ENCODE measurements at regions not wholly inside any gene's neighbourhood (a gene's known extent, or its start where the extent isn't known, plus 50 kb on each side); places are given as distances from the start of the nearest gene placed in this dataset.

- intact Hi-C loops (cut with DNase I): no loop called here
- DNase-seq (ENCODE audit: low spot score): no peak
Observed at GRCh38 chr17:69810326-69810965, 264.6 kb upstream of the KCNJ16 start.

GRCh38 chr17:69812240-69812837, 262.7 kb upstream of the KCNJ16 start:
- intact Hi-C loops (cut with DNase I): no loop called here
- no peak for DNase-seq (ENCODE audit: low spot score)

GRCh38 chr17:69814031-69814430, 261.0 kb upstream of the KCNJ16 start:
- DNase-seq (ENCODE audit: low spot score): no peak
- intact Hi-C loops (cut with DNase I): no loop called here

GRCh38 chr17:69815406-69815805, 259.6 kb upstream of the KCNJ16 start:
- no peak for DNase-seq (ENCODE audit: low spot score)
- intact Hi-C loops (cut with DNase I): no loop called here

- intact Hi-C loops (cut with DNase I): no loop called here
- DNase-seq (ENCODE audit: low spot score): no peak
Observed at GRCh38 chr17:69818467-69818866, 256.6 kb upstream of the KCNJ16 start.

GRCh38 chr17:69819316-69820087, 255.5 kb upstream of the KCNJ16 start:
- DNase-seq (ENCODE audit: low spot score): no peak

GRCh38 chr17:69820876-69821473, 254.1 kb upstream of the KCNJ16 start:
- DNase-seq (ENCODE audit: low spot score): no peak
- intact Hi-C loops (cut with DNase I): no loop called here

More at GRCh38 chr17:69819316-69820087, 255.5 kb upstream of the KCNJ16 start:
- intact Hi-C loops (cut with DNase I): no loop called here

GRCh38 chr17:69822314-69822875, 252.6 kb upstream of the KCNJ16 start:
- intact Hi-C loops (cut with DNase I): no loop called here
- DNase-seq (ENCODE audit: low spot score): no peak

- intact Hi-C loops (cut with DNase I): no loop called here
- DNase-seq (ENCODE audit: low spot score): no peak
Observed at GRCh38 chr17:69828087-69828486, 246.9 kb upstream of the KCNJ16 start.

- no peak for DNase-seq (ENCODE audit: low spot score)
- intact Hi-C loops (cut with DNase I): no loop called here
Observed at GRCh38 chr17:69834494-69834893, 240.5 kb upstream of the KCNJ16 start.

- intact Hi-C loops (cut with DNase I): no loop called here
- DNase-seq (ENCODE audit: low spot score): no peak
Observed at GRCh38 chr17:69851736-69852135, 223.3 kb upstream of the KCNJ16 start.

- intact Hi-C loops (cut with DNase I): no loop called here
- no peak for DNase-seq (ENCODE audit: low spot score)
Observed at GRCh38 chr17:69853541-69854224, 221.3 kb upstream of the KCNJ16 start.

GRCh38 chr17:69854225-69854780, 220.7 kb upstream of the KCNJ16 start:
- no peak for DNase-seq (ENCODE audit: low spot score)
- intact Hi-C loops (cut with DNase I): no loop called here

- DNase-seq (ENCODE audit: low spot score): no peak
- intact Hi-C loops (cut with DNase I): no loop called here
Observed at GRCh38 chr17:69856946-69857345, 218.1 kb upstream of the KCNJ16 start.

GRCh38 chr17:69857412-69857835, 217.6 kb upstream of the KCNJ16 start:
- no peak for DNase-seq (ENCODE audit: low spot score)
- intact Hi-C loops (cut with DNase I): no loop called here

GRCh38 chr17:69858460-69858859, 216.6 kb upstream of the KCNJ16 start:
- DNase-seq (ENCODE audit: low spot score): no peak
- intact Hi-C loops (cut with DNase I): no loop called here

GRCh38 chr17:69860142-69860680, 214.8 kb upstream of the KCNJ16 start:
- no peak for DNase-seq (ENCODE audit: low spot score)
- intact Hi-C loops (cut with DNase I): no loop called here

GRCh38 chr17:69864462-69864861, 210.6 kb upstream of the KCNJ16 start:
- intact Hi-C loops (cut with DNase I): no loop called here
- DNase-seq (ENCODE audit: low spot score): no peak

GRCh38 chr17:69869667-69870066, 205.4 kb upstream of the KCNJ16 start:
- no peak for DNase-seq (ENCODE audit: low spot score)
- intact Hi-C loops (cut with DNase I): no loop called here

Measured in posterior vena cava (tissue), 2 donors.